ENCODE measurements at regions not wholly inside any gene's neighbourhood (a gene's known extent, or its start where the extent isn't known, plus 50 kb on each side); places are given as distances from the start of the nearest gene placed in this dataset.

- no peak for TF ChIP-seq POLR2AphosphoS5 (IDR thresholded peaks at IDR 0.05; ENCODE audit: low read depth, low read length)
- no peak for TF ChIP-seq POLR2A (IDR thresholded peaks at IDR 0.05; ENCODE audit: low read depth, low read length)
- no peak for TF ChIP-seq TAF1 (IDR thresholded peaks at IDR 0.05; ENCODE audit: borderline replicate concordance, low read depth, low read length)
These were observed 209.9 kb downstream of the LY86 start for GRCh38 chr6:6798448-6798860.

Measured in GM12892 (cell line).